ENCODE measurements at regions not wholly inside any gene's neighbourhood (a gene's known extent, or its start where the extent isn't known, plus 50 kb on each side); places are given as distances from the start of the nearest gene placed in this dataset.

GRCh38 chr16:52617591-52617990, 70.6 kb upstream of the TOX3 start:
- no peak for DNase-seq (ENCODE audit: low read depth, low spot score)
- dilution Hi-C loops (cut with MboI; ENCODE audit: extremely low pct_ligation_motif_present, low sequenced_read_pairs): no loop called here

DNA sequence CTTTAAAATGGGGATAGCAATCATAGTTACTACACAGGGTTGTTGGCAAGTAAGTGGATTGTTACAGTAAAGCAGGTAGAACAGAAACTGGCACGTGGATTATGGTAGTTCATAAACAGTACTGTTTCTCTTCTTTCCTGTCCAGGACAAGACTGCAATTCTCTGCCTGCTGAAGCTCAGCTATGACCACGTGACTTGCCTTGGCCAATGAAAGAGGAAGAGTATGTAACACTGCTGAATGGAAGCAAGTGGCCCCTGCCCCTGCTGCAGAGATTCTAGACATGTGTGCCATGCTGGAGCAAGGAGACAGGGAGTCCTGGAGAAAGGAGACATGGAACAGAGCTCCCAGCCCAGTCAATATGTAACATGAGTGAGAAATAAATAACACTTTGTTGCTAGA, 66.6 kb upstream of the TOX3 start:
- no peak overlapping the region for H2AFZ ChIP-seq (ENCODE audit: control insufficient read depth, low read length)
- no peaks in the 10 kb centered on the region for H3K79me2 ChIP-seq (ENCODE audit: control insufficient read depth, insufficient read depth, low read length)
- no peaks in the 10 kb centered on the region for H3K4me1 ChIP-seq (ENCODE audit: control insufficient read depth, extremely low read depth, insufficient read depth, low read length)
- H3K27me3 ChIP-seq (ENCODE audit: control insufficient read depth, extremely low read depth, insufficient read depth, low read length): no peaks in the 10 kb centered on the region
- no peak for DNase-seq (ENCODE audit: low read depth, low spot score)
- no peak for FAIRE-seq
- H3K9me1 ChIP-seq (ENCODE audit: control insufficient read depth, extremely low read depth, insufficient read depth, low read length): no peaks in the 10 kb centered on the region
- no peak overlapping the region for H3K9ac ChIP-seq (ENCODE audit: control insufficient read depth, extremely low read depth, insufficient read depth, low read length)
- H3K4me2 ChIP-seq (ENCODE audit: control insufficient read depth, extremely low read depth, insufficient read depth, low read depth, low read length): no peak overlapping the region
- TF ChIP-seq EZH2 (IDR thresholded peaks at IDR 0.05; ENCODE audit: low read length): no peak
- TF ChIP-seq, protein P1, sequence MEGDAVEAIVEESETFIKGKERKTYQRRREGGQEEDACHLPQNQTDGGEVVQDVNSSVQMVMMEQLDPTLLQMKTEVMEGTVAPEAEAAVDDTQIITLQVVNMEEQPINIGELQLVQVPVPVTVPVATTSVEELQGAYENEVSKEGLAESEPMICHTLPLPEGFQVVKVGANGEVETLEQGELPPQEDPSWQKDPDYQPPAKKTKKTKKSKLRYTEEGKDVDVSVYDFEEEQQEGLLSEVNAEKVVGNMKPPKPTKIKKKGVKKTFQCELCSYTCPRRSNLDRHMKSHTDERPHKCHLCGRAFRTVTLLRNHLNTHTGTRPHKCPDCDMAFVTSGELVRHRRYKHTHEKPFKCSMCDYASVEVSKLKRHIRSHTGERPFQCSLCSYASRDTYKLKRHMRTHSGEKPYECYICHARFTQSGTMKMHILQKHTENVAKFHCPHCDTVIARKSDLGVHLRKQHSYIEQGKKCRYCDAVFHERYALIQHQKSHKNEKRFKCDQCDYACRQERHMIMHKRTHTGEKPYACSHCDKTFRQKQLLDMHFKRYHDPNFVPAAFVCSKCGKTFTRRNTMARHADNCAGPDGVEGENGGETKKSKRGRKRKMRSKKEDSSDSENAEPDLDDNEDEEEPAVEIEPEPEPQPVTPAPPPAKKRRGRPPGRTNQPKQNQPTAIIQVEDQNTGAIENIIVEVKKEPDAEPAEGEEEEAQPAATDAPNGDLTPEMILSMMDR (optimal IDR thresholded peaks at IDR 0.05 in 1 of 3, IDR thresholded peaks at IDR 0.05 in 1 of 3, conservative IDR thresholded peaks at IDR 0.05 in 1 of 3; ENCODE audit: extremely low read depth in 1 of 3, insufficient read depth in 2 of 3, low read length in 3 of 3): no peak
- no peaks in the 10 kb centered on the region for H3K36me3 ChIP-seq (ENCODE audit: control insufficient read depth in 2 of 2, extremely low read depth in 1 of 2, insufficient read depth in 2 of 2, low read length in 2 of 2)
- no peak overlapping the region for H3K27ac ChIP-seq (ENCODE audit: control insufficient read depth, insufficient read depth, low read length)
- no peaks in the 10 kb centered on the region for H3K9me3 ChIP-seq (ENCODE audit: control insufficient read depth, low read depth, low read length)
- no peaks in the 10 kb centered on the region for H4K20me1 ChIP-seq (ENCODE audit: control insufficient read depth, extremely low read depth, insufficient read depth, low read length)
- no peak overlapping the region for H3K4me3 ChIP-seq (ENCODE audit: control insufficient read depth in 2 of 3, extremely low read depth in 1 of 3, insufficient read depth in 2 of 3, low read depth in 1 of 3, low read length in 3 of 3)
- dilution Hi-C loops (cut with MboI; ENCODE audit: extremely low pct_ligation_motif_present, low sequenced_read_pairs): no loop called here

More at GRCh38 chr16:52617591-52617990, 70.6 kb upstream of the TOX3 start:
- H3K9me1 ChIP-seq (ENCODE audit: control insufficient read depth, extremely low read depth, insufficient read depth, low read length): no peaks in the 10 kb centered on the region
- no peaks in the 10 kb centered on the region for H3K4me1 ChIP-seq (ENCODE audit: control insufficient read depth, extremely low read depth, insufficient read depth, low read length)
- no peaks in the 10 kb centered on the region for H3K27me3 ChIP-seq (ENCODE audit: control insufficient read depth, extremely low read depth, insufficient read depth, low read length)
- TF ChIP-seq, protein P1 (optimal IDR thresholded peaks at IDR 0.05 in 1 of 3, IDR thresholded peaks at IDR 0.05 in 1 of 3, conservative IDR thresholded peaks at IDR 0.05 in 1 of 3; ENCODE audit: extremely low read depth in 1 of 3, insufficient read depth in 2 of 3, low read length in 3 of 3): no peak
- no peak for TF ChIP-seq EZH2 (IDR thresholded peaks at IDR 0.05; ENCODE audit: low read length)
- no peak overlapping the region for H3K4me2 ChIP-seq (ENCODE audit: control insufficient read depth, extremely low read depth, insufficient read depth, low read depth, low read length)
- H3K79me2 ChIP-seq (ENCODE audit: control insufficient read depth, insufficient read depth, low read length): no peaks in the 10 kb centered on the region
- H3K4me3 ChIP-seq (ENCODE audit: control insufficient read depth in 2 of 3, extremely low read depth in 1 of 3, insufficient read depth in 2 of 3, low read depth in 1 of 3, low read length in 3 of 3): no peak overlapping the region
- no peaks in the 10 kb centered on the region for H4K20me1 ChIP-seq (ENCODE audit: control insufficient read depth, extremely low read depth, insufficient read depth, low read length)
- no peak overlapping the region for H2AFZ ChIP-seq (ENCODE audit: control insufficient read depth, low read length)
- no peaks in the 10 kb centered on the region for H3K9me3 ChIP-seq (ENCODE audit: control insufficient read depth, low read depth, low read length)
- H3K9ac ChIP-seq (ENCODE audit: control insufficient read depth, extremely low read depth, insufficient read depth, low read length): no peak overlapping the region
- no peak overlapping the region for H3K27ac ChIP-seq (ENCODE audit: control insufficient read depth, insufficient read depth, low read length)
- no peak for FAIRE-seq
- no peaks in the 10 kb centered on the region for H3K36me3 ChIP-seq (ENCODE audit: control insufficient read depth in 2 of 2, extremely low read depth in 1 of 2, insufficient read depth in 2 of 2, low read length in 2 of 2)

Measured in keratinocyte (primary cell).